ENCODE measurements at regions not wholly inside any gene's neighbourhood (a gene's known extent, or its start where the extent isn't known, plus 50 kb on each side); places are given as distances from the start of the nearest gene placed in this dataset.

DNA sequence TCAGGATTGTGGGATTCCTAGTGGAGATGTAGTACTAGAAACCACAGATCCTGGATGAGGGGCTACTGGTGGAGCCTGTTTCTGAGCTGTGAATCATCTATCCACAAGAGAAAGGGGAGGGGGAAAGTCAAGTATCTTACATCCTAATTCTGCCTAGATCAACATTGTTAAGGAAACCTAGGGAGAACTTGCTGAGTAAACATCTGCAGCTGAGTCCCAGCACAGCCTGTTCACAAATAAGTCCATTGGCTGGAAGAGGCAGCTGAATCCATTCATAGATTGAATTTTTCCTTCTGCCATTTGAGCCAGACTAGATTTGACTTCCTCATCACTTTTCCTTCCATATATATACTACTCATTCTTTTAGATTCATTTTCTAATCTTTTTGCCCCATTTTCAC lies 460.5 kb downstream of the TUSC7 start:
- TF ChIP-seq POLR2AphosphoS5 (IDR thresholded peaks at IDR 0.05): no peak
- TF ChIP-seq, protein P1, sequence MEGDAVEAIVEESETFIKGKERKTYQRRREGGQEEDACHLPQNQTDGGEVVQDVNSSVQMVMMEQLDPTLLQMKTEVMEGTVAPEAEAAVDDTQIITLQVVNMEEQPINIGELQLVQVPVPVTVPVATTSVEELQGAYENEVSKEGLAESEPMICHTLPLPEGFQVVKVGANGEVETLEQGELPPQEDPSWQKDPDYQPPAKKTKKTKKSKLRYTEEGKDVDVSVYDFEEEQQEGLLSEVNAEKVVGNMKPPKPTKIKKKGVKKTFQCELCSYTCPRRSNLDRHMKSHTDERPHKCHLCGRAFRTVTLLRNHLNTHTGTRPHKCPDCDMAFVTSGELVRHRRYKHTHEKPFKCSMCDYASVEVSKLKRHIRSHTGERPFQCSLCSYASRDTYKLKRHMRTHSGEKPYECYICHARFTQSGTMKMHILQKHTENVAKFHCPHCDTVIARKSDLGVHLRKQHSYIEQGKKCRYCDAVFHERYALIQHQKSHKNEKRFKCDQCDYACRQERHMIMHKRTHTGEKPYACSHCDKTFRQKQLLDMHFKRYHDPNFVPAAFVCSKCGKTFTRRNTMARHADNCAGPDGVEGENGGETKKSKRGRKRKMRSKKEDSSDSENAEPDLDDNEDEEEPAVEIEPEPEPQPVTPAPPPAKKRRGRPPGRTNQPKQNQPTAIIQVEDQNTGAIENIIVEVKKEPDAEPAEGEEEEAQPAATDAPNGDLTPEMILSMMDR (IDR thresholded peaks at IDR 0.05): no peak
- no peak for TF ChIP-seq EP300 (IDR thresholded peaks at IDR 0.05; ENCODE audit: low read depth)
- no peak for TF ChIP-seq POLR2A (IDR thresholded peaks at IDR 0.05)

All from transverse colon (tissue), 4 donors.